Neural crest cell (in vitro differentiated cells): ENCODE measurements at regions not wholly inside any gene's neighbourhood (a gene's known extent, or its start where the extent isn't known, plus 50 kb on each side); places are given as distances from the start of the nearest gene placed in this dataset.

ENCODE experiments used
- DNase-seq: peaks from one replicate; pipeline ENCODE4 v3.0.0; 2021; ENCODE audit warnings: low read depth, mixed read lengths, low spot score
- H3K27ac Mint-ChIP-seq: one replicate; pipeline ENCODE4 v1.8.0; 2021; ENCODE audit warnings: mild to moderate bottlenecking, mixed read lengths; ENCODE audit not compliant: unreplicated experiment
- H3K27me3 Mint-ChIP-seq: 2 replicates; pipeline ENCODE4 v1.8.0; 2021; ENCODE audit warnings: low read depth, mild to moderate bottlenecking, mixed read lengths
- H3K36me3 Mint-ChIP-seq: 2 replicates; pipeline ENCODE4 v1.8.0; 2021; ENCODE audit warnings: low read depth, mild to moderate bottlenecking, mixed read lengths
- H3K4me1 Mint-ChIP-seq: 2 replicates; pipeline ENCODE4 v1.8.0; 2021; ENCODE audit warnings: mixed read lengths
- H3K4me3 Mint-ChIP-seq: one replicate; pipeline ENCODE4 v1.8.0; 2021; ENCODE audit warnings: mild to moderate bottlenecking, mixed read lengths
- H3K9me3 Mint-ChIP-seq: 2 replicates; pipeline ENCODE4 v1.8.0; 2021; ENCODE audit warnings: mixed read lengths
- TF ChIP-seq, protein P1 (sequence below): fragments of 200-600 bp; sonication (generic); conservative IDR thresholded peaks from 2 replicates; pipeline ENCODE4 v1.5.0; 2021; ENCODE audit warnings: antibody characterized with exemption, mild to moderate bottlenecking

- no peak overlapping the region for H3K27ac Mint-ChIP-seq
Observed at GRCh38 chr2:187749804-187750431, 195.7 kb upstream of the TFPI start.

GRCh38 chr2:187768995-187769394 lies 214.8 kb upstream of the TFPI start:
- no peaks in the 10 kb centered on the region for H3K4me1 Mint-ChIP-seq
- H3K9me3 Mint-ChIP-seq, result no peaks in the 10 kb centered on the region
- TF ChIP-seq, protein P1, sequence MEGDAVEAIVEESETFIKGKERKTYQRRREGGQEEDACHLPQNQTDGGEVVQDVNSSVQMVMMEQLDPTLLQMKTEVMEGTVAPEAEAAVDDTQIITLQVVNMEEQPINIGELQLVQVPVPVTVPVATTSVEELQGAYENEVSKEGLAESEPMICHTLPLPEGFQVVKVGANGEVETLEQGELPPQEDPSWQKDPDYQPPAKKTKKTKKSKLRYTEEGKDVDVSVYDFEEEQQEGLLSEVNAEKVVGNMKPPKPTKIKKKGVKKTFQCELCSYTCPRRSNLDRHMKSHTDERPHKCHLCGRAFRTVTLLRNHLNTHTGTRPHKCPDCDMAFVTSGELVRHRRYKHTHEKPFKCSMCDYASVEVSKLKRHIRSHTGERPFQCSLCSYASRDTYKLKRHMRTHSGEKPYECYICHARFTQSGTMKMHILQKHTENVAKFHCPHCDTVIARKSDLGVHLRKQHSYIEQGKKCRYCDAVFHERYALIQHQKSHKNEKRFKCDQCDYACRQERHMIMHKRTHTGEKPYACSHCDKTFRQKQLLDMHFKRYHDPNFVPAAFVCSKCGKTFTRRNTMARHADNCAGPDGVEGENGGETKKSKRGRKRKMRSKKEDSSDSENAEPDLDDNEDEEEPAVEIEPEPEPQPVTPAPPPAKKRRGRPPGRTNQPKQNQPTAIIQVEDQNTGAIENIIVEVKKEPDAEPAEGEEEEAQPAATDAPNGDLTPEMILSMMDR, result no peak
- no peak overlapping the region for H3K4me3 Mint-ChIP-seq
- no peaks in the 10 kb centered on the region for H3K27me3 Mint-ChIP-seq
- DNase-seq, result no peak
- no peaks in the 10 kb centered on the region for H3K36me3 Mint-ChIP-seq
- H3K27ac Mint-ChIP-seq, result no peak overlapping the region

More at GRCh38 chr2:187749804-187750431, 195.7 kb upstream of the TFPI start:
- no peaks in the 10 kb centered on the region for H3K36me3 Mint-ChIP-seq
- TF ChIP-seq, protein P1, result no peak
- no peaks in the 10 kb centered on the region for H3K4me1 Mint-ChIP-seq
- no peaks in the 10 kb centered on the region for H3K9me3 Mint-ChIP-seq
- DNase-seq, result no peak
- no peak overlapping the region for H3K4me3 Mint-ChIP-seq
- no peaks in the 10 kb centered on the region for H3K27me3 Mint-ChIP-seq

- no peak overlapping the region for H3K27ac Mint-ChIP-seq
- H3K4me1 Mint-ChIP-seq, result no peaks in the 10 kb centered on the region
- TF ChIP-seq, protein P1, result no peak
- no peak overlapping the region for H3K4me3 Mint-ChIP-seq
- no peaks in the 10 kb centered on the region for H3K36me3 Mint-ChIP-seq
- H3K9me3 Mint-ChIP-seq, result no peaks in the 10 kb centered on the region
- DNase-seq, result no peak
- H3K27me3 Mint-ChIP-seq, result no peaks in the 10 kb centered on the region
Observed at GRCh38 chr2:187769437-187769836, 215.2 kb upstream of the TFPI start.

DNA sequence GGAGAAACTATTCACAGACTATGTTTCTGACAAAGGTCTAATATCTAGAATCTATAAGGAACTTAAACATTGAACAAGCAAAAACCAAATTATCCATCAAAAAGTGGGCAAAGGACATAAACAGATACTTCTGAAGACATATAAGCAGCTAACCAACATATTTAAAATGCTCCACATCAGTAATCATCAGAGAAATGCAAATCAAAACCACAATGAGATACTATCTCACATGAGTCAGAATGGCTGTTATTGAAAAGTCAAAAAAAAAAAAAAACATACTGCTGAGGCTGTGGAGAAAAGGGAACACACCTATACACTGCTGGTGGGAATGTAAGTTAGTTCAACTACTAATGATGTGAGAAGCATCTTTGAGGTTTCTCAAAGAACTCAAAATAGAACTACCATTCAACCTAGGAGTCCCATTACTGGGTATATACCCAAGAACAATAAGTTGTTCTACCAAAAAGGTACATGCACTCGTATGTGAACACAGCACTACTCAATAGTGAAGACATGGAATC lies 220.4 kb upstream of the TFPI start:
- Mint-ChIP-seq H3K9me3 (no peaks in the 10 kb centered on the region), H3K36me3 (no peaks in the 10 kb centered on the region), H3K27ac (no peak overlapping the region), H3K4me1 (no peaks in the 10 kb centered on the region), H3K4me3 (no peak overlapping the region), H3K27me3 (no peaks in the 10 kb centered on the region)
- TF ChIP-seq, protein P1, result no peak
- no peak for DNase-seq

- no peak overlapping the region for H3K4me3 Mint-ChIP-seq
- H3K36me3 Mint-ChIP-seq, result no peaks in the 10 kb centered on the region
- no peaks in the 10 kb centered on the region for H3K27me3 Mint-ChIP-seq
- no peaks in the 10 kb centered on the region for H3K4me1 Mint-ChIP-seq
- H3K9me3 Mint-ChIP-seq, result no peaks in the 10 kb centered on the region
- no peak for DNase-seq
- TF ChIP-seq, protein P1, result no peak
- no peak overlapping the region for H3K27ac Mint-ChIP-seq
Observed at GRCh38 chr2:187775196-187775595, 221.0 kb upstream of the TFPI start.
